BLaER1 (cell line): ENCODE measurements at regions not wholly inside any gene's neighbourhood (a gene's known extent, or its start where the extent isn't known, plus 50 kb on each side); places are given as distances from the start of the nearest gene placed in this dataset.
"Not testable (repeated sequence)": the region's sequence is repeated elsewhere in the genome, so short reads cannot be mapped to it uniquely, and the experiment has no call there.

ENCODE experiments used
- H3K27ac ChIP-seq: shearing (Covaris generic); formaldehyde crosslinking; 2 replicates; pipeline ENCODE4 v1.8.1; 2022
- H3K27me3 ChIP-seq: shearing (Covaris generic); formaldehyde crosslinking; 2 replicates; pipeline ENCODE4 v1.8.1; 2022
- H3K36me3 ChIP-seq: shearing (Covaris generic); formaldehyde crosslinking; 2 replicates; pipeline ENCODE4 v1.8.1; 2022
- H3K4me1 ChIP-seq: shearing (Covaris generic); formaldehyde crosslinking; 2 replicates; pipeline ENCODE4 v1.8.1; 2022
- H3K4me2 ChIP-seq: shearing (Covaris generic); formaldehyde crosslinking; 2 replicates; pipeline ENCODE4 v1.8.1; 2022
- H3K4me3 ChIP-seq: shearing (Covaris generic); formaldehyde crosslinking; 2 replicates; pipeline ENCODE4 v1.8.1; 2022
- H3K9ac ChIP-seq: shearing (Covaris generic); formaldehyde crosslinking; 2 replicates; pipeline ENCODE4 v1.8.1; 2022
- H3K9me3 ChIP-seq: shearing (Covaris generic); formaldehyde crosslinking; 2 replicates; pipeline ENCODE4 v1.8.1; 2022
- H4K20me1 ChIP-seq: shearing (Covaris generic); formaldehyde crosslinking; 2 replicates; pipeline ENCODE4 v1.8.1; 2022
- Cebpa-rat ChIP-seq: shearing (Covaris generic); IDR thresholded peaks from 2 replicates; pipeline ENCODE4 v1.8.1; 2022

GRCh38 chr20:43365691-43366090 lies 92.0 kb upstream of the SRSF6 start:
- Histone ChIP-seq H3K36me3 (no peaks in the 10 kb centered on the region), H3K27me3 (no peaks in the 10 kb centered on the region), H3K4me2 (no peak overlapping the region), H3K4me3 (no peak overlapping the region), H3K9me3 (no peaks in the 10 kb centered on the region), H3K4me1 (no peaks in the 10 kb centered on the region), H3K27ac (no peak overlapping the region), H3K9ac (no peak overlapping the region), H4K20me1 (no peaks in the 10 kb centered on the region)
- no peak for TF ChIP-seq Cebpa-rat

- H3K9me3 ChIP-seq: peaks cover under 1% of the 10 kb centered on the region; the same call in 1 of the 2 replicates
- no peak overlapping the region for H3K9ac ChIP-seq
- no peaks in the 10 kb centered on the region for H4K20me1 ChIP-seq
- no peaks in the 10 kb centered on the region for H3K36me3 ChIP-seq
- H3K27ac ChIP-seq: no peak overlapping the region
- H3K4me3 ChIP-seq: no peak overlapping the region
- no peak for TF ChIP-seq Cebpa-rat
- no peak overlapping the region for H3K4me2 ChIP-seq
- no peaks in the 10 kb centered on the region for H3K4me1 ChIP-seq
- H3K27me3 ChIP-seq: no peaks in the 10 kb centered on the region
Observed at GRCh38 chr20:43364001-43364400, 93.7 kb upstream of the SRSF6 start.

- Histone ChIP-seq H4K20me1 (no peaks in the 10 kb centered on the region), H3K9ac (no peak overlapping the region), H3K4me3 (no peak overlapping the region), H3K27ac (no peak overlapping the region), H3K4me1 (no peaks in the 10 kb centered on the region), H3K4me2 (no peak overlapping the region), H3K36me3 (no peaks in the 10 kb centered on the region), H3K9me3 (peaks cover 5% of the 10 kb centered on the region), H3K27me3 (no peaks in the 10 kb centered on the region)
- no peak for TF ChIP-seq Cebpa-rat
Observed at GRCh38 chr20:43363506-43363905, 94.2 kb upstream of the SRSF6 start.

GRCh38 chr20:43361526-43361925 lies 96.2 kb upstream of the SRSF6 start:
- Histone ChIP-seq H3K4me2 (no peak overlapping the region), H4K20me1 (no peaks in the 10 kb centered on the region), H3K27ac (no peak overlapping the region), H3K9me3 (peaks cover 11% of the 10 kb centered on the region), H3K9ac (no peak overlapping the region), H3K27me3 (no peaks in the 10 kb centered on the region), H3K4me1 (no peaks in the 10 kb centered on the region), H3K4me3 (no peak overlapping the region), H3K36me3 (no peaks in the 10 kb centered on the region)
- TF ChIP-seq Cebpa-rat: peak; percentile 92

- no peaks in the 10 kb centered on the region for H3K27me3 ChIP-seq
- no peaks in the 10 kb centered on the region for H3K4me1 ChIP-seq
- no peak overlapping the region for H3K9ac ChIP-seq
- H3K4me2 ChIP-seq: no peak overlapping the region
- no peak overlapping the region for H3K27ac ChIP-seq
- no peak for TF ChIP-seq Cebpa-rat
- H3K4me3 ChIP-seq: no peak overlapping the region
- peaks cover 11% of the 10 kb centered on the region for H3K9me3 ChIP-seq
- H3K36me3 ChIP-seq: no peaks in the 10 kb centered on the region
- no peaks in the 10 kb centered on the region for H4K20me1 ChIP-seq
Observed at GRCh38 chr20:43360016-43360415, 97.7 kb upstream of the SRSF6 start.

GRCh38 chr20:43358811-43359210 lies 98.9 kb upstream of the SRSF6 start:
- Histone ChIP-seq H3K9me3 (peaks cover 11% of the 10 kb centered on the region), H3K4me1 (no peaks in the 10 kb centered on the region), H3K27me3 (no peaks in the 10 kb centered on the region), H3K9ac (no peak overlapping the region), H3K4me2 (no peak overlapping the region), H3K36me3 (no peaks in the 10 kb centered on the region), H4K20me1 (no peaks in the 10 kb centered on the region), H3K4me3 (no peak overlapping the region), H3K27ac (no peak overlapping the region)
- TF ChIP-seq Cebpa-rat: no peak

- H3K4me3 ChIP-seq: no peak overlapping the region
- no peak overlapping the region for H3K27ac ChIP-seq
- TF ChIP-seq Cebpa-rat: no peak
Observed at GRCh38 chr20:43357352-43357751, 100.3 kb upstream of the SRSF6 start.

GRCh38 chr20:43355610-43356009 lies 102.1 kb upstream of the SRSF6 start:
- H3K9ac ChIP-seq: no peak overlapping the region
- H3K4me1 ChIP-seq: no peaks in the 10 kb centered on the region
- H3K9me3 ChIP-seq: peaks cover 11% of the 10 kb centered on the region
- H3K27ac ChIP-seq: no peak overlapping the region
- H3K36me3 ChIP-seq: no peaks in the 10 kb centered on the region
- no peak overlapping the region for H3K4me2 ChIP-seq
- no peaks in the 10 kb centered on the region for H4K20me1 ChIP-seq
- no peak for TF ChIP-seq Cebpa-rat
- H3K4me3 ChIP-seq: no peak overlapping the region
- no peaks in the 10 kb centered on the region for H3K27me3 ChIP-seq

More at GRCh38 chr20:43357352-43357751, 100.3 kb upstream of the SRSF6 start:
- no peaks in the 10 kb centered on the region for H3K4me1 ChIP-seq
- H3K4me2 ChIP-seq: no peak overlapping the region
- H3K27me3 ChIP-seq: no peaks in the 10 kb centered on the region
- no peaks in the 10 kb centered on the region for H3K36me3 ChIP-seq
- H3K9ac ChIP-seq: no peak overlapping the region
- H4K20me1 ChIP-seq: no peaks in the 10 kb centered on the region
- H3K9me3 ChIP-seq: peaks cover 11% of the 10 kb centered on the region

- Histone ChIP-seq H3K4me1 (no peaks in the 10 kb centered on the region), H3K27ac (no peak overlapping the region), H3K4me2 (no peak overlapping the region), H3K27me3 (no peaks in the 10 kb centered on the region), H3K9ac (no peak overlapping the region), H3K9me3 (peaks cover 1% of the 10 kb centered on the region), H3K36me3 (no peaks in the 10 kb centered on the region), H3K4me3 (no peak overlapping the region), H4K20me1 (no peaks in the 10 kb centered on the region)
- TF ChIP-seq Cebpa-rat: no peak
Observed at GRCh38 chr20:43352996-43353395, 104.7 kb upstream of the SRSF6 start.

- not testable (repeated sequence) for H3K9ac ChIP-seq, H3K9me3 ChIP-seq, H3K27ac ChIP-seq, H3K36me3 ChIP-seq, H3K27me3 ChIP-seq, H3K4me1 ChIP-seq, H4K20me1 ChIP-seq, H3K4me3 ChIP-seq, H3K4me2 ChIP-seq
Observed at GRCh38 chr20:43350694-43351093, 107.0 kb upstream of the SRSF6 start.

- H3K9ac ChIP-seq: no peak overlapping the region
- H4K20me1 ChIP-seq: no peaks in the 10 kb centered on the region
- H3K4me3 ChIP-seq: no peak overlapping the region
- H3K9me3 ChIP-seq: no peaks in the 10 kb centered on the region
- H3K4me1 ChIP-seq: no peaks in the 10 kb centered on the region
- no peak overlapping the region for H3K4me2 ChIP-seq
- no peaks in the 10 kb centered on the region for H3K27me3 ChIP-seq
- no peak for TF ChIP-seq Cebpa-rat
- H3K27ac ChIP-seq: no peak overlapping the region
- no peaks in the 10 kb centered on the region for H3K36me3 ChIP-seq
Observed at GRCh38 chr20:43349841-43350240, 107.9 kb upstream of the SRSF6 start.

- H3K27ac ChIP-seq, H3K27me3 ChIP-seq, H3K9me3 ChIP-seq: not testable (repeated sequence)
Observed at GRCh38 chr20:43347839-43348238, 109.9 kb upstream of the SRSF6 start.

More at GRCh38 chr20:43347839-43348238, 109.9 kb upstream of the SRSF6 start:
- H3K36me3 ChIP-seq, H3K4me2 ChIP-seq, H3K4me1 ChIP-seq, H3K9ac ChIP-seq, H4K20me1 ChIP-seq, H3K4me3 ChIP-seq: not testable (repeated sequence)
